B cell (primary cell): ENCODE measurements at regions not wholly inside any gene's neighbourhood (a gene's known extent, or its start where the extent isn't known, plus 50 kb on each side); places are given as distances from the start of the nearest gene placed in this dataset.

Experiments
- ATAC-seq: fragments of 200-7000 bp; cut with Tn5 transposase; one replicate; pipeline ENCODE4 v1.10.0; 2021; ENCODE audit warnings: low read depth, mild to moderate bottlenecking, moderate number of reproducible peaks, moderate library complexity
- CTCF ChIA-PET: fragments of 350-600 bp; sonication (Branson Sonifier 250); formaldehyde crosslinking; loops from one replicate; lab custom pipeline; 2021; ENCODE audit warnings: antibody characterized with exemption, inconsistent platforms; lab: Charles Lee
- POLR2A ChIA-PET: fragments of 350-600 bp; sonication (Branson Sonifier 250); formaldehyde crosslinking; loops from one replicate; lab custom pipeline; 2021; ENCODE audit warnings: antibody characterized with exemption; lab: Charles Lee
- DNase-seq: peaks from one replicate; pipeline ENCODE4 v3.0.0; 2013
- H2AFZ ChIP-seq: 2 replicates; pipeline ENCODE4 v1.6.1; 2012; ENCODE audit warnings: mild to moderate bottlenecking, low read depth, low read length; ENCODE audit not compliant: insufficient read depth, poor library complexity, severe bottlenecking
- H3K27ac ChIP-seq, 2 donors: 1 replicate in 1 of 2; 2 replicates in 1 of 2; pipeline ENCODE4 v1.5.1; 2012 to 2013; ENCODE audit warnings: low read length in 2 of 2, mild to moderate bottlenecking in 2 of 2, moderate library complexity in 1 of 2
- H3K27me3 ChIP-seq, 4 experiments: fragments of 200-600 bp in 1 of 4; sonication (generic) in 1 of 4; replicated peaks in 1 of 4; 1 replicate in 2 of 4; 2 replicates in 2 of 4; pipeline versions ENCODE4 v1.6.1 to v1.7.0; 2013 to 2016; ENCODE audit warnings: low read length in 3 of 4, mild to moderate bottlenecking in 2 of 4, mixed read lengths in 1 of 4, moderate library complexity in 1 of 4; ENCODE audit not compliant: insufficient read depth in 4 of 4, control insufficient read depth in 3 of 4; ENCODE audit errors: control extremely low read depth in 1 of 4
- H3K36me3 ChIP-seq, 2 experiments: replicated peaks in 1 of 2; 1 replicate in 1 of 2; 2 replicates in 1 of 2; pipeline versions ENCODE4 v1.6.1 to v1.7.1; 2013; ENCODE audit warnings: low read length in 1 of 2; ENCODE audit not compliant: insufficient read depth in 2 of 2, control insufficient read depth in 1 of 2; ENCODE audit errors: control extremely low read depth in 1 of 2, extremely low read depth in 1 of 2
- H3K4me1 ChIP-seq, 2 donors: fragments of 200-600 bp in 1 of 2; sonication (generic) in 1 of 2; 1 replicate in 1 of 2; 2 replicates in 1 of 2; pipeline versions ENCODE4 v1.5.1 to v1.6.1; 2013 to 2017; ENCODE audit warnings: low read length in 2 of 2; ENCODE audit not compliant: control insufficient read depth in 2 of 2, insufficient read depth in 2 of 2
- H3K4me2 ChIP-seq: replicated peaks from 2 replicates; pipeline ENCODE3; 2012; ENCODE audit warnings: mild to moderate bottlenecking, low read depth, low read length; ENCODE audit not compliant: poor library complexity, severe bottlenecking
- H3K4me3 ChIP-seq, 5 experiments: fragments of 200-600 bp in 1 of 5; sonication (generic) in 1 of 5; 1 replicate in 3 of 5; 2 replicates in 2 of 5; pipeline versions ENCODE4 v1.5.1 to v1.7.0; 2011 to 2016; ENCODE audit warnings: low read length in 4 of 5, mild to moderate bottlenecking in 4 of 5, low read depth in 2 of 5, control low read depth in 1 of 5, moderate library complexity in 1 of 5; ENCODE audit not compliant: insufficient read depth in 1 of 5; ENCODE audit errors: control extremely low read depth in 1 of 5, extremely low read depth in 1 of 5
- H3K79me2 ChIP-seq: fragments of 200-600 bp; sonication (generic); one replicate; pipeline ENCODE4 v1.6.0; 2016; ENCODE audit warnings: low read length; ENCODE audit not compliant: control insufficient read depth, insufficient read depth
- H3K9ac ChIP-seq: fragments of 200-600 bp; sonication (generic); 2 replicates; pipeline ENCODE4 v1.6.1; 2017; ENCODE audit warnings: mild to moderate bottlenecking, low read length, moderate library complexity
- H3K9me3 ChIP-seq, 3 donors: one replicate each; pipeline versions ENCODE4 v1.6.1 to v1.7.1; 2013; ENCODE audit warnings: low read length in 2 of 3; ENCODE audit not compliant: control insufficient read depth in 2 of 3, insufficient read depth in 1 of 3; ENCODE audit errors: control extremely low read depth in 1 of 3
- H4K20me1 ChIP-seq: 2 replicates; pipeline ENCODE4 v1.6.0; 2012; ENCODE audit warnings: mild to moderate bottlenecking, low read length; ENCODE audit not compliant: insufficient read depth, control insufficient read depth, poor library complexity, severe bottlenecking
- H3K27ac Mint-ChIP-seq: one replicate; pipeline ENCODE4 v1.8.0; 2021; ENCODE audit warnings: mixed read lengths
- H3K27me3 Mint-ChIP-seq: one replicate; pipeline ENCODE4 v1.8.0; 2021; ENCODE audit warnings: mixed read lengths
- H3K4me1 Mint-ChIP-seq: one replicate; pipeline ENCODE4 v1.8.0; 2021; ENCODE audit warnings: mixed read lengths
- H3K4me3 Mint-ChIP-seq: one replicate; pipeline ENCODE4 v1.8.0; 2021; ENCODE audit warnings: mixed read lengths
- H3K9me3 Mint-ChIP-seq: one replicate; pipeline ENCODE4 v1.8.0; 2022; ENCODE audit warnings: mixed read lengths; ENCODE audit not compliant: insufficient read depth
- EZH2 ChIP-seq: IDR thresholded peaks from 2 replicates; pipeline ENCODE4 v1.6.1; 2012; ENCODE audit warnings: borderline replicate concordance, low read depth, mild to moderate bottlenecking, moderate library complexity, low read length; ENCODE audit not compliant: insufficient read depth, poor library complexity, severe bottlenecking
- WGBS: methylation state at CpG from one replicate; pipeline ENCODE4 v1.1.5; 2013; ENCODE audit warnings: missing lambda C conversion rate; ENCODE audit not compliant: insufficient coverage; 5-methylcytosine and 5-hydroxymethylcytosine counted together
- intact Hi-C: fragments of 100-400 bp; cut with micrococcal nuclease; formaldehyde crosslinking; loops from one replicate; pipeline ENCODE4 v1.10.0; 2022
- TF ChIP-seq, protein P1 (sequence below): fragments of 200-600 bp; IDR thresholded peaks from one replicate; pipeline ENCODE4 v1.8.0; 2022; ENCODE audit warnings: antibody characterized with exemption, mild to moderate bottlenecking

DNA sequence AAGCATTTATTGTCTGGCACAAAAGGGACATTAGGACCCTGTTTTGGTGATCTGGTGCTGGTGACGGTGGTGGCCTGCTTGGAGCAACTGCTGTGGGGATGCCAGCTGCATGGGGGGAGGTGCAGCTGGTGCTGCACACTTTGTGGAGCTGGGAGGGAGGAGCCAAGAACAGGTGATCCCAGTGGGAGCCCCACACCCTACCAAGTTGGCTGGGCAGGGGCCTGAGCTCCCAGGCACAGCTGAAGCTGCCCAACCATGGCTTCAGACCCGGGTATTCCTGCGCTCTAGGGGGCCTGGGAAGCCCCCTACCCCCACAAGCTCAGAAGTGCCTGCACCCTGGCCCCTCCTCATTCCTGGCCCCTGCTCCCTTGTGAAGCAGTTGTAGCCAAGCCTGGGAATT is 1512.5 kb downstream of the TECRL start:
- no peak overlapping the region for H2AFZ ChIP-seq
- no peak for ATAC-seq
- no peaks in the 10 kb centered on the region for H3K27me3 Mint-ChIP-seq
- peaks cover 0 to 17% (median 3%) of the 10 kb centered on the region in 3 donors for H3K9me3 ChIP-seq
- 87% methylated on average over 3 of the region's 3 CpGs for WGBS
- H3K4me2 ChIP-seq, result no peak overlapping the region
- POLR2A ChIA-PET, result no interaction called here
- DNase-seq, result no peak
- intact Hi-C loops, result no loop called here
- H3K4me1 ChIP-seq, result no peaks in the 10 kb centered on the region
- H3K79me2 ChIP-seq, result no peaks in the 10 kb centered on the region
- no peaks in the 10 kb centered on the region for H4K20me1 ChIP-seq
- no peak overlapping the region for H3K9ac ChIP-seq
- H3K27ac Mint-ChIP-seq, result no peak overlapping the region
- H3K27me3 ChIP-seq, result no peaks in the 10 kb centered on the region
- H3K4me3 Mint-ChIP-seq, result no peak overlapping the region
- TF ChIP-seq, protein P1, sequence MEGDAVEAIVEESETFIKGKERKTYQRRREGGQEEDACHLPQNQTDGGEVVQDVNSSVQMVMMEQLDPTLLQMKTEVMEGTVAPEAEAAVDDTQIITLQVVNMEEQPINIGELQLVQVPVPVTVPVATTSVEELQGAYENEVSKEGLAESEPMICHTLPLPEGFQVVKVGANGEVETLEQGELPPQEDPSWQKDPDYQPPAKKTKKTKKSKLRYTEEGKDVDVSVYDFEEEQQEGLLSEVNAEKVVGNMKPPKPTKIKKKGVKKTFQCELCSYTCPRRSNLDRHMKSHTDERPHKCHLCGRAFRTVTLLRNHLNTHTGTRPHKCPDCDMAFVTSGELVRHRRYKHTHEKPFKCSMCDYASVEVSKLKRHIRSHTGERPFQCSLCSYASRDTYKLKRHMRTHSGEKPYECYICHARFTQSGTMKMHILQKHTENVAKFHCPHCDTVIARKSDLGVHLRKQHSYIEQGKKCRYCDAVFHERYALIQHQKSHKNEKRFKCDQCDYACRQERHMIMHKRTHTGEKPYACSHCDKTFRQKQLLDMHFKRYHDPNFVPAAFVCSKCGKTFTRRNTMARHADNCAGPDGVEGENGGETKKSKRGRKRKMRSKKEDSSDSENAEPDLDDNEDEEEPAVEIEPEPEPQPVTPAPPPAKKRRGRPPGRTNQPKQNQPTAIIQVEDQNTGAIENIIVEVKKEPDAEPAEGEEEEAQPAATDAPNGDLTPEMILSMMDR, result no peak
- TF ChIP-seq EZH2, result no peak
- no peaks in the 10 kb centered on the region for H3K36me3 ChIP-seq
- no peaks in the 10 kb centered on the region for H3K4me1 Mint-ChIP-seq
- CTCF ChIA-PET, result no interaction called here
- H3K9me3 Mint-ChIP-seq, result peaks cover 2% of the 10 kb centered on the region
- no peak overlapping the region for H3K4me3 ChIP-seq
- H3K27ac ChIP-seq, result no peak overlapping the region

DNA sequence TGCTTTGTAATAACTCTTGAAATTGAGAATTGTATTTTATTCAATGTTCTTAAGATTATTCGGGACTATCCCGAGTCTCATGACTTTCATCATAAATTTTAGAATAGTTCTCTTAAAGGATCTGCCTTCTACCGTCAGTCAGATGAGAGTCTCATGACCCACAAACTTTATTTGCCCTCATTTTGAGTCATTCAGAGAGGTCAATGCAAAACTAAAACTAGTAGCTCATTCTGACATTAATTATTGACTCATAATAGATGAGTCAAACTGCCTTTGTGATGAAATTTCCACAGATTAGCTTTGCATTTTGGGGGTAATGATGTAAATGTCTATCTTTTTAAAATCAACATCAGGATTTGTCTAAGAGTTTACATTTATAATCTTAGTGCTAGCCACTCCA is 1527.3 kb downstream of the TECRL start:
- POLR2A ChIA-PET, result no interaction called here
- H3K4me1 ChIP-seq, result no peaks in the 10 kb centered on the region

More for the DNA sequence above, 1527.3 kb downstream of the TECRL start:
- H3K9ac ChIP-seq, result no peak overlapping the region
- Mint-ChIP-seq H3K4me3 (no peak overlapping the region), H3K27ac (no peak overlapping the region), H3K27me3 (no peaks in the 10 kb centered on the region), H3K4me1 (no peaks in the 10 kb centered on the region), H3K9me3 (no peaks in the 10 kb centered on the region)
- H3K9me3 ChIP-seq, result no peaks in the 10 kb centered on the region
- H3K79me2 ChIP-seq, result no peaks in the 10 kb centered on the region
- no peaks in the 10 kb centered on the region for H4K20me1 ChIP-seq
- intact Hi-C loops, result no loop called here
- DNase-seq, result no peak
- H3K4me3 ChIP-seq, result no peak overlapping the region
- H3K4me2 ChIP-seq, result no peak overlapping the region
- no peak for ATAC-seq
- H3K36me3 ChIP-seq, result no peaks in the 10 kb centered on the region
- no peaks in the 10 kb centered on the region for H3K27me3 ChIP-seq
- H2AFZ ChIP-seq, result no peak overlapping the region
- H3K27ac ChIP-seq, result no peak overlapping the region
- WGBS, result 80% methylated on average over 1 of the region's 3 CpGs
- CTCF ChIA-PET, result no interaction called here
- no peak for TF ChIP-seq EZH2
- TF ChIP-seq, protein P1, result no peak
